ENCODE measurements at regions not wholly inside any gene's neighbourhood (a gene's known extent, or its start where the extent isn't known, plus 50 kb on each side); places are given as distances from the start of the nearest gene placed in this dataset.

GRCh38 chr17:69997332-69997731 is 77.7 kb upstream of the KCNJ16 start:
- no peak for DNase-seq (ENCODE audit: low spot score)
- intact Hi-C loops (cut with micrococcal nuclease; ENCODE audit: unreplicated experiment) (no loop called here), in situ Hi-C loops (cut with HindIII; ENCODE audit: extremely low pct_ligation_motif_present, low pct_unique_long_range_greater_than_20kb) (no loop called here)
- Histone ChIP-seq H3K27ac (ENCODE audit: extremely low read length, insufficient read depth, low read length) (no peak overlapping the region), H3K36me3 (replicated peaks in 1 of 2; ENCODE audit: control insufficient read depth in 1 of 2, insufficient read depth in 2 of 2, low read length in 2 of 2) (no peaks in the 10 kb centered on the region), H3K4me2 (ENCODE audit: low read depth, low read length) (no peak overlapping the region), H2AFZ (ENCODE audit: low read length) (no peak overlapping the region), H3K9me3 (ENCODE audit: low read length) (peaks cover 93% of the 10 kb centered on the region), H4K20me1 (ENCODE audit: insufficient read depth, low read length) (no peaks in the 10 kb centered on the region), H3K4me1 (ENCODE audit: insufficient read depth, low read length) (no peaks in the 10 kb centered on the region), H3K27me3 (ENCODE audit: control insufficient read depth in 1 of 2, insufficient read depth in 2 of 2, low read length in 2 of 2) (no peaks in the 10 kb centered on the region), H3K9ac (ENCODE audit: insufficient read depth, low read depth, low read length) (no peak overlapping the region), H3K4me3 (replicated peaks in 1 of 3; ENCODE audit: insufficient read depth in 1 of 3, low read depth in 2 of 3, low read length in 3 of 3) (no peak overlapping the region), H3K79me2 (ENCODE audit: insufficient read depth, low read length) (no peaks in the 10 kb centered on the region)
- TF ChIP-seq ZNF543 (CRISPR knock-in tag; IDR thresholded peaks at IDR 0.05): no peak
- no peak for TF ChIP-seq ZNF160 (CRISPR knock-in tag; IDR thresholded peaks at IDR 0.05)
- TF ChIP-seq CREBL2 (CRISPR knock-in tag; IDR thresholded peaks at IDR 0.05; ENCODE audit: borderline replicate concordance): no peak
- no peak for ATAC-seq
- ChIA-PET POLR2A (no interaction called here), CTCF (ENCODE audit: low intra/inter-chr PET ratio, low total read pairs) (no interaction called here)
- BruUV-seq (replicated peaks): no TSS peak
- no peak for FAIRE-seq

GRCh38 chr17:69999253-69999652 is 75.8 kb upstream of the KCNJ16 start:
- Histone ChIP-seq H3K27me3 (ENCODE audit: control insufficient read depth in 1 of 2, insufficient read depth in 2 of 2, low read length in 2 of 2) (no peaks in the 10 kb centered on the region), H3K9me3 (ENCODE audit: low read length) (peaks cover 93% of the 10 kb centered on the region), H3K9ac (ENCODE audit: insufficient read depth, low read depth, low read length) (no peak overlapping the region), H3K79me2 (ENCODE audit: insufficient read depth, low read length) (no peaks in the 10 kb centered on the region), H4K20me1 (ENCODE audit: insufficient read depth, low read length) (no peaks in the 10 kb centered on the region), H3K36me3 (replicated peaks in 1 of 2; ENCODE audit: control insufficient read depth in 1 of 2, insufficient read depth in 2 of 2, low read length in 2 of 2) (no peaks in the 10 kb centered on the region), H3K27ac (ENCODE audit: extremely low read length, insufficient read depth, low read length) (no peak overlapping the region), H3K4me3 (replicated peaks in 1 of 3; ENCODE audit: insufficient read depth in 1 of 3, low read depth in 2 of 3, low read length in 3 of 3) (no peak overlapping the region), H2AFZ (ENCODE audit: low read length) (no peak overlapping the region), H3K4me1 (ENCODE audit: insufficient read depth, low read length) (no peaks in the 10 kb centered on the region), H3K4me2 (ENCODE audit: low read depth, low read length) (no peak overlapping the region)
- intact Hi-C loops (cut with micrococcal nuclease; ENCODE audit: unreplicated experiment) (no loop called here), in situ Hi-C loops (cut with HindIII; ENCODE audit: extremely low pct_ligation_motif_present, low pct_unique_long_range_greater_than_20kb) (no loop called here)
- WGBS (ENCODE audit: low lambda C conversion rate): 0% methylated on average over 1 of the region's 1 CpG
- ATAC-seq (no peak), DNase-seq (ENCODE audit: low spot score) (no peak), FAIRE-seq (no peak)
- ChIA-PET POLR2A (no interaction called here), CTCF (ENCODE audit: low intra/inter-chr PET ratio, low total read pairs) (no interaction called here)
- no TSS peak for BruUV-seq (replicated peaks)
- no peak for TF ChIP-seq PRDM4 (CRISPR knock-in tag; IDR thresholded peaks at IDR 0.05; ENCODE audit: borderline replicate concordance)
- TF ChIP-seq TP53 (CRISPR knock-in tag; conservative IDR thresholded peaks at IDR 0.05): no peak
- TF ChIP-seq HMGXB4 (CRISPR knock-in tag; IDR thresholded peaks at IDR 0.05; ENCODE audit: borderline replicate concordance in 1 of 2, low read depth in 1 of 2): no peak
- TF ChIP-seq KDM2A (CRISPR knock-in tag; IDR thresholded peaks at IDR 0.05; ENCODE audit: borderline replicate concordance, low read depth): no peak
- TF ChIP-seq KLF16 (CRISPR knock-in tag; IDR thresholded peaks at IDR 0.05): no peak
- no peak for TF ChIP-seq GATAD2A (CRISPR knock-in tag; IDR thresholded peaks at IDR 0.05)
- TF ChIP-seq KMT2B (CRISPR knock-in tag; IDR thresholded peaks at IDR 0.05): no peak
- no peak for TF ChIP-seq SAP130 (CRISPR knock-in tag; IDR thresholded peaks at IDR 0.05; ENCODE audit: low read depth)
- TF ChIP-seq MIER2 (CRISPR knock-in tag; IDR thresholded peaks at IDR 0.05): no peak
- no peak for TF ChIP-seq ARID2 (CRISPR knock-in tag; IDR thresholded peaks at IDR 0.05; ENCODE audit: borderline replicate concordance)
- TF ChIP-seq STAT5B (CRISPR knock-in tag; IDR thresholded peaks at IDR 0.05): no peak
- no peak for TF ChIP-seq MEIS1 (CRISPR knock-in tag; IDR thresholded peaks at IDR 0.05; ENCODE audit: borderline replicate concordance)
- no peak for TF ChIP-seq SRY (CRISPR knock-in tag; IDR thresholded peaks at IDR 0.05)
- TF ChIP-seq BRCA1 (CRISPR knock-in tag; IDR thresholded peaks at IDR 0.05): no peak

Measured in HepG2 (cell line).